ENCODE measurements at regions not wholly inside any gene's neighbourhood (a gene's known extent, or its start where the extent isn't known, plus 50 kb on each side); places are given as distances from the start of the nearest gene placed in this dataset.
"Not testable (repeated sequence)": the region's sequence is repeated elsewhere in the genome, so short reads cannot be mapped to it uniquely, and the experiment has no call there.

DNA sequence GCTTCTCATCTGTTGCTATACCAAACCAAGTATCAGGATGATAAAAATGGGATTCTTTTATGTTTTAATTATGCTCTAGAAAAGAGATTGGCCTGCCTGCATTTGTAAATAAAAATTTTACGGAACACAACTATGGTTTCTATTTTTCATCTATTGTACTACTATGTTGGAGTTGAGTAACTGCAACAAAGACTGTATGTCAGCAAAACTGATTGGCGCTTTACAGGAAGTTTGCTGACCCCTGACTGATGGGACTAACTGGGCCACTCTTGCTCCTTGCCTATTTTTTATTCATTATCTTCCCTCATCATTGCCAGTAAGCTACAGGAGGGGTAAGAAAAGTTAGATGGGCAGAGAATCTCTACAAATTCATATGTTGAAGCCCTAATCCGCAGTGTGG lies 242.3 kb downstream of the FSIP2 start:
- Histone ChIP-seq H3K36me3 (replicated peaks in 1 of 2; ENCODE audit: control extremely low read depth in 1 of 2, control insufficient read depth in 1 of 2, extremely low read depth in 1 of 2, insufficient read depth in 2 of 2, low read length in 1 of 2) (no peaks in the 10 kb centered on the region), H3K27me3 (replicated peaks in 1 of 4; ENCODE audit: control extremely low read depth in 1 of 4, control insufficient read depth in 3 of 4, insufficient read depth in 4 of 4, low read length in 3 of 4) (no peaks in the 10 kb centered on the region), H3K9me3 (ENCODE audit: control extremely low read depth in 1 of 3, control insufficient read depth in 2 of 3, insufficient read depth in 1 of 3, low read length in 2 of 3) (no peaks in the 10 kb centered on the region), H4K20me1 (ENCODE audit: control insufficient read depth, insufficient read depth, low read length, poor library complexity, severe bottlenecking) (no peaks in the 10 kb centered on the region), H3K4me2 (replicated peaks; ENCODE audit: low read depth, low read length, poor library complexity, severe bottlenecking) (no peak overlapping the region), H3K9ac (ENCODE audit: low read length) (no peak overlapping the region), H3K4me3 (ENCODE audit: control extremely low read depth in 1 of 5, extremely low read depth in 1 of 5, insufficient read depth in 1 of 5, low read depth in 2 of 5, low read length in 4 of 5) (no peak overlapping the region), H3K79me2 (ENCODE audit: control insufficient read depth, insufficient read depth, low read length) (no peaks in the 10 kb centered on the region), H3K4me1 (ENCODE audit: control insufficient read depth in 2 of 2, insufficient read depth in 2 of 2, low read length in 2 of 2) (no peaks in the 10 kb centered on the region), H3K27ac (ENCODE audit: low read length in 2 of 2) (no peak overlapping the region), H2AFZ (ENCODE audit: insufficient read depth, low read depth, low read length, poor library complexity, severe bottlenecking) (no peak overlapping the region)
- Mint-ChIP-seq H3K4me1 (no peaks in the 10 kb centered on the region), H3K27me3 (no peaks in the 10 kb centered on the region), H3K9me3 (ENCODE audit: insufficient read depth) (no peaks in the 10 kb centered on the region), H3K4me3 (no peak overlapping the region), H3K27ac (no peak overlapping the region)
- intact Hi-C loops (cut with micrococcal nuclease), result no loop called here
- POLR2A ChIA-PET, result no interaction called here
- CTCF ChIA-PET, result no interaction called here
- TF ChIP-seq, protein P1, sequence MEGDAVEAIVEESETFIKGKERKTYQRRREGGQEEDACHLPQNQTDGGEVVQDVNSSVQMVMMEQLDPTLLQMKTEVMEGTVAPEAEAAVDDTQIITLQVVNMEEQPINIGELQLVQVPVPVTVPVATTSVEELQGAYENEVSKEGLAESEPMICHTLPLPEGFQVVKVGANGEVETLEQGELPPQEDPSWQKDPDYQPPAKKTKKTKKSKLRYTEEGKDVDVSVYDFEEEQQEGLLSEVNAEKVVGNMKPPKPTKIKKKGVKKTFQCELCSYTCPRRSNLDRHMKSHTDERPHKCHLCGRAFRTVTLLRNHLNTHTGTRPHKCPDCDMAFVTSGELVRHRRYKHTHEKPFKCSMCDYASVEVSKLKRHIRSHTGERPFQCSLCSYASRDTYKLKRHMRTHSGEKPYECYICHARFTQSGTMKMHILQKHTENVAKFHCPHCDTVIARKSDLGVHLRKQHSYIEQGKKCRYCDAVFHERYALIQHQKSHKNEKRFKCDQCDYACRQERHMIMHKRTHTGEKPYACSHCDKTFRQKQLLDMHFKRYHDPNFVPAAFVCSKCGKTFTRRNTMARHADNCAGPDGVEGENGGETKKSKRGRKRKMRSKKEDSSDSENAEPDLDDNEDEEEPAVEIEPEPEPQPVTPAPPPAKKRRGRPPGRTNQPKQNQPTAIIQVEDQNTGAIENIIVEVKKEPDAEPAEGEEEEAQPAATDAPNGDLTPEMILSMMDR (IDR thresholded peaks at IDR 0.05), result no peak
- TF ChIP-seq EZH2 (IDR thresholded peaks at IDR 0.05; ENCODE audit: borderline replicate concordance, insufficient read depth, low read depth, low read length, poor library complexity, severe bottlenecking), result no peak
- ATAC-seq (ENCODE audit: low read depth) (no peak), DNase-seq (no peak)
- no CpG with 5 or more reads among the region's 3 CpGs for WGBS (ENCODE audit: insufficient coverage)

DNA sequence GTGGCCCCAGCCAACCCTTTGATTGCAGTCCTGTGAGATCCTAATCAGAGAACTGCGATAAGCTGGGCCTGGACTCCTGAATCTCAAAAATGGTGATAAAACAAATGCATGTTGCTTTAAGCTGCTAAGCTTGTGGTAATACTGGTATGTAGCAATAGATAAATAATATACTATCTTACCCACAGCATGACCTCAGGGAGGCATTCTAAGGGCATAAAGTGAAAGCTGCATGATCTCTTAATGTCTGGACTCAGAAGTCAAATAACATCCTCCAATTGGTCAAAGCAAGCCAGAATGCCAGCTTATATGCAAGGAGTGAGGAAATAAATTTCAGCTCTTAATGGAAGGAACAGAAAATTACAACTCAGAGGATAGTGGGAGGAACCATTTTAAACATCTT lies 246.1 kb downstream of the FSIP2 start:
- Histone ChIP-seq H2AFZ (ENCODE audit: insufficient read depth, low read depth, low read length, poor library complexity, severe bottlenecking) (no peak overlapping the region), H3K27ac (ENCODE audit: low read length in 2 of 2) (no peak overlapping the region), H3K4me1 (ENCODE audit: control insufficient read depth in 2 of 2, insufficient read depth in 2 of 2, low read length in 2 of 2) (no peaks in the 10 kb centered on the region), H3K27me3 (replicated peaks in 1 of 4; ENCODE audit: control extremely low read depth in 1 of 4, control insufficient read depth in 3 of 4, insufficient read depth in 4 of 4, low read length in 3 of 4) (no peaks in the 10 kb centered on the region), H3K36me3 (replicated peaks in 1 of 2; ENCODE audit: control extremely low read depth in 1 of 2, control insufficient read depth in 1 of 2, extremely low read depth in 1 of 2, insufficient read depth in 2 of 2, low read length in 1 of 2) (no peaks in the 10 kb centered on the region), H3K4me3 (ENCODE audit: control extremely low read depth in 1 of 5, extremely low read depth in 1 of 5, insufficient read depth in 1 of 5, low read depth in 2 of 5, low read length in 4 of 5) (no peak overlapping the region), H4K20me1 (ENCODE audit: control insufficient read depth, insufficient read depth, low read length, poor library complexity, severe bottlenecking) (no peaks in the 10 kb centered on the region), H3K79me2 (ENCODE audit: control insufficient read depth, insufficient read depth, low read length) (no peaks in the 10 kb centered on the region), H3K9ac (ENCODE audit: low read length) (no peak overlapping the region), H3K9me3 (ENCODE audit: control extremely low read depth in 1 of 3, control insufficient read depth in 2 of 3, insufficient read depth in 1 of 3, low read length in 2 of 3) (no peaks in the 10 kb centered on the region), H3K4me2 (replicated peaks; ENCODE audit: low read depth, low read length, poor library complexity, severe bottlenecking) (no peak overlapping the region)
- intact Hi-C loops (cut with micrococcal nuclease), result no loop called here
- no peaks in the 10 kb centered on the region for H3K4me1 Mint-ChIP-seq
- H3K4me3 Mint-ChIP-seq, result no peak overlapping the region
- ChIA-PET CTCF (no interaction called here), POLR2A (no interaction called here)
- DNase-seq (no peak), ATAC-seq (ENCODE audit: low read depth) (no peak)
- H3K9me3 Mint-ChIP-seq (ENCODE audit: insufficient read depth), result no peaks in the 10 kb centered on the region
- TF ChIP-seq EZH2 (IDR thresholded peaks at IDR 0.05; ENCODE audit: borderline replicate concordance, insufficient read depth, low read depth, low read length, poor library complexity, severe bottlenecking), result no peak
- TF ChIP-seq, protein P1 (IDR thresholded peaks at IDR 0.05), result no peak
- H3K27ac Mint-ChIP-seq, result no peak overlapping the region
- no peaks in the 10 kb centered on the region for H3K27me3 Mint-ChIP-seq
- WGBS (ENCODE audit: insufficient coverage), result no CpG with 5 or more reads among the region's 1 CpG

DNA sequence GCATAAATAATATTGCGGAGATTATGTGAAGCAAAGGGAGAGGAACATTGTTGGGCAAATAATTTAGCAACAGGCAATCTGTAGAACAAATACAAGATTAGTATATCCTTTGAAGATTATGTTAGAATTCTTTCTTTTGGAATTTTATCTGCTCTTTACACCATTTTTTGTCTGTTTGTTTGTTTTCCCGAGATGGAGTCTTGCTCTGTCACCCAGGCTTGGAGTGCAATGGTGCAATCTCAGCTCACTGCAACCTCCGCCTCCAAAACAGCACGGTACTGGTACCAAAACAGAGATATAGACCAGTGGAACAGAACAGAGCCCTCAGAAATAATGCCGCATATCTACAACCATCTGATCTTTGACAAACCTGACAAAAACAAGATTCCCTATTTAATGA lies 250.3 kb downstream of the FSIP2 start:
- H3K9me3 ChIP-seq (ENCODE audit: control extremely low read depth in 1 of 3, control insufficient read depth in 2 of 3, insufficient read depth in 1 of 3, low read length in 2 of 3); H3K4me3 Mint-ChIP-seq; H3K27ac ChIP-seq (ENCODE audit: low read length in 2 of 2); H3K9me3 Mint-ChIP-seq (ENCODE audit: insufficient read depth); DNase-seq; H3K9ac ChIP-seq (ENCODE audit: low read length); H3K4me2 ChIP-seq (replicated peaks; ENCODE audit: low read depth, low read length, poor library complexity, severe bottlenecking); H3K4me1 Mint-ChIP-seq; H3K79me2 ChIP-seq (ENCODE audit: control insufficient read depth, insufficient read depth, low read length); POLR2A ChIA-PET; H3K4me1 ChIP-seq (ENCODE audit: control insufficient read depth in 2 of 2, insufficient read depth in 2 of 2, low read length in 2 of 2); H4K20me1 ChIP-seq (ENCODE audit: control insufficient read depth, insufficient read depth, low read length, poor library complexity, severe bottlenecking); H3K27me3 Mint-ChIP-seq; intact Hi-C loops (cut with micrococcal nuclease); H3K36me3 ChIP-seq (replicated peaks in 1 of 2; ENCODE audit: control extremely low read depth in 1 of 2, control insufficient read depth in 1 of 2, extremely low read depth in 1 of 2, insufficient read depth in 2 of 2, low read length in 1 of 2); H3K27me3 ChIP-seq (replicated peaks in 1 of 4; ENCODE audit: control extremely low read depth in 1 of 4, control insufficient read depth in 3 of 4, insufficient read depth in 4 of 4, low read length in 3 of 4); ATAC-seq (ENCODE audit: low read depth); H2AFZ ChIP-seq (ENCODE audit: insufficient read depth, low read depth, low read length, poor library complexity, severe bottlenecking); H3K27ac Mint-ChIP-seq; CTCF ChIA-PET; H3K4me3 ChIP-seq (ENCODE audit: control extremely low read depth in 1 of 5, extremely low read depth in 1 of 5, insufficient read depth in 1 of 5, low read depth in 2 of 5, low read length in 4 of 5): not testable (repeated sequence)
- WGBS (ENCODE audit: insufficient coverage), result 75% methylated on average over 1 of the region's 5 CpGs
